GM21619 (cell line): ENCODE measurements at regions not wholly inside any gene's neighbourhood (a gene's known extent, or its start where the extent isn't known, plus 50 kb on each side); places are given as distances from the start of the nearest gene placed in this dataset.
"Not testable (repeated sequence)": the region's sequence is repeated elsewhere in the genome, so short reads cannot be mapped to it uniquely, and the experiment has no call there.

Source experiments
- ATAC-seq: cut with Tn5 transposase; IDR thresholded peaks from one replicate; pipeline ENCODE4 v1.9.1; 2021; ENCODE audit not compliant: unreplicated experiment

GRCh38 chr13:30520571-30520970, 54.8 kb upstream of the HMGB1 start:
- no peak for ATAC-seq

GRCh38 chr13:30523211-30523610, 57.5 kb upstream of the HMGB1 start:
- no peak for ATAC-seq

- ATAC-seq = not testable (repeated sequence)
Measured at GRCh38 chr13:30523817-30524216, 58.1 kb upstream of the HMGB1 start.

- ATAC-seq = not testable (repeated sequence)
Measured at GRCh38 chr13:30525212-30525611, 59.5 kb upstream of the HMGB1 start.

- no peak for ATAC-seq
Measured at GRCh38 chr13:30526612-30527495, 61.1 kb upstream of the HMGB1 start.

GRCh38 chr13:30529085-30529834, 63.5 kb upstream of the HMGB1 start:
- ATAC-seq = peak; percentile 78

- ATAC-seq = no peak
Measured at GRCh38 chr13:30535046-30535445, 69.3 kb upstream of the HMGB1 start.

GRCh38 chr13:30545320-30545719, 72.4 kb upstream of the USPL1 start:
- no peak for ATAC-seq

GRCh38 chr13:30548046-30548445, 69.7 kb upstream of the USPL1 start:
- ATAC-seq = not testable (repeated sequence)

GRCh38 chr13:30551189-30551588, 66.5 kb upstream of the USPL1 start:
- peak; percentile 51 for ATAC-seq

GRCh38 chr13:30552567-30552966, 65.2 kb upstream of the USPL1 start:
- no peak for ATAC-seq

GRCh38 chr13:30559274-30559673, 58.4 kb upstream of the USPL1 start:
- no peak for ATAC-seq

GRCh38 chr13:30560212-30560611, 57.5 kb upstream of the USPL1 start:
- ATAC-seq = no peak

- ATAC-seq = no peak
Measured at GRCh38 chr13:30561511-30561910, 56.2 kb upstream of the USPL1 start.

GRCh38 chr13:30564489-30564888, 53.2 kb upstream of the USPL1 start:
- no peak for ATAC-seq

GRCh38 chr13:30565658-30566057, 52.1 kb upstream of the USPL1 start:
- ATAC-seq = no peak

- no peak for ATAC-seq
Measured at GRCh38 chr13:30567072-30567471, 50.6 kb upstream of the USPL1 start.
